Adrenal gland (tissue), 9 donors: ENCODE measurements at regions not wholly inside any gene's neighbourhood (a gene's known extent, or its start where the extent isn't known, plus 50 kb on each side); places are given as distances from the start of the nearest gene placed in this dataset.

Experiments
- DNase-seq, 7 donors: peaks; one replicate each; pipeline ENCODE4 v3.0.0-alpha.2; 2019 to 2020
- H3K27ac ChIP-seq, 5 donors: fragments of 200-600 bp; sonication (generic) in 4 of 5; 1 replicate in 3 of 5; 2 replicates in 2 of 5; pipeline versions ENCODE4 v1.5.1 to v1.8.0; 2016 to 2020; ENCODE audit warnings: mild to moderate bottlenecking in 1 of 5
- H3K27me3 ChIP-seq: fragments of 200-600 bp; 2 replicates; pipeline ENCODE4 v1.8.0; 2021
- H3K36me3 ChIP-seq, 2 donors: fragments of 200-600 bp; replicated peaks in 1 of 2; 1 replicate in 1 of 2; 2 replicates in 1 of 2; pipeline versions ENCODE4 v1.5.1 to v1.8.0; 2018 to 2022
- H3K4me1 ChIP-seq, 2 donors: fragments of 200-600 bp; replicated peaks in 1 of 2; 1 replicate in 1 of 2; 2 replicates in 1 of 2; pipeline versions ENCODE4 v1.5.1 to v1.8.0; 2018 to 2021
- H3K4me3 ChIP-seq, 4 donors: fragments of 200-600 bp; sonication (generic) in 3 of 4; one replicate each; pipeline ENCODE4 v1.5.1; 2016 to 2018
- H3K9me3 ChIP-seq, 3 donors: fragments of 200-600 bp; sonication (generic) in 1 of 3; replicated peaks in 1 of 3; 1 replicate in 2 of 3; 2 replicates in 1 of 3; pipeline versions ENCODE4 v1.5.1 to v1.8.0; 2016 to 2021
- POLR2A ChIP-seq, 2 donors: fragments of 450-650 bp; IDR thresholded peaks; one replicate each; pipeline ENCODE4 v1.6.1; 2017; ENCODE audit warnings: antibody characterized with exemption in 2 of 2, mild to moderate bottlenecking in 2 of 2, moderate library complexity in 1 of 2
- WGBS, 4 donors: extraction: QIAGEN DNeasy Blood & Tissue Kit in 2 of 4; methylation state at CpG; one replicate each; pipeline versions ENCODE4 v1.1.5 to v1.1.7; 2013 to 2017; 5-methylcytosine and 5-hydroxymethylcytosine counted together
- intact Hi-C, 2 donors: fragments of 100-400 bp; cut with DNase I; formaldehyde crosslinking; loops; one replicate each; pipeline versions ENCODE4 v1.14.1 to v1.15.0; 2022 to 2023
- TF ChIP-seq, protein P1 (sequence below), 6 experiments: fragments of 450-650 bp in 4 of 6; fragments of 200-600 bp in 2 of 6; sonication (generic) in 1 of 6; IDR thresholded peaks; 1 replicate in 5 of 6; 2 replicates in 1 of 6; pipeline versions ENCODE4 v1.5.1 to v1.8.0; 2016 to 2021; ENCODE audit warnings: antibody characterized with exemption in 6 of 6, mild to moderate bottlenecking in 2 of 6, moderate library complexity in 1 of 6
- donor health status: healthy with polysubstance abuse.
- donor health status: Bipolar disorder and iron deficiency.
- donor health status: DM: yes; HTN: yes; CAD: no.
- donor health status: DM: no; HTN: no; CAD: no.
- donor health status: DM: no; HTN: no; CAD: no.

DNA sequence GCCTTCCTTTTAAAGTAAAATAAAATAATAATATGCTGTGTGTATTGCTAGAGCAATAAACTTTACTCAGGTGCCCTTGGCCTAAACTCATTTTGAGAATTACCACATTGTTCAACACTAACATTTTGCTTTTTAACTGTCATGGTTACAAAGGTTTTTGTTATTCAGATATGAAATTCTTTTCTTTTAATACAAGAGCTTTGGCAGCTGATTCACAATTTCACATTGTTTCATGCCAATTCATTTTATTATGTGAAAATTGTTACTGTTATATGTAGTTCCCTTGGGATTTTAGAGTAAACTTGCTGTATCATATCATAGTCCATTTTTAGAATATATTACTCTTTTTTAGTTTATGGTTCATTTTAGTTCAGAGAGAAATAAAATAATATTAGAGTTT, 65.8 kb upstream of the ZNF804A start:
- peaks cover 0 to 11% (median 0%) of the 10 kb centered on the region in 3 donors for H3K9me3 ChIP-seq
- TF ChIP-seq, protein P1, sequence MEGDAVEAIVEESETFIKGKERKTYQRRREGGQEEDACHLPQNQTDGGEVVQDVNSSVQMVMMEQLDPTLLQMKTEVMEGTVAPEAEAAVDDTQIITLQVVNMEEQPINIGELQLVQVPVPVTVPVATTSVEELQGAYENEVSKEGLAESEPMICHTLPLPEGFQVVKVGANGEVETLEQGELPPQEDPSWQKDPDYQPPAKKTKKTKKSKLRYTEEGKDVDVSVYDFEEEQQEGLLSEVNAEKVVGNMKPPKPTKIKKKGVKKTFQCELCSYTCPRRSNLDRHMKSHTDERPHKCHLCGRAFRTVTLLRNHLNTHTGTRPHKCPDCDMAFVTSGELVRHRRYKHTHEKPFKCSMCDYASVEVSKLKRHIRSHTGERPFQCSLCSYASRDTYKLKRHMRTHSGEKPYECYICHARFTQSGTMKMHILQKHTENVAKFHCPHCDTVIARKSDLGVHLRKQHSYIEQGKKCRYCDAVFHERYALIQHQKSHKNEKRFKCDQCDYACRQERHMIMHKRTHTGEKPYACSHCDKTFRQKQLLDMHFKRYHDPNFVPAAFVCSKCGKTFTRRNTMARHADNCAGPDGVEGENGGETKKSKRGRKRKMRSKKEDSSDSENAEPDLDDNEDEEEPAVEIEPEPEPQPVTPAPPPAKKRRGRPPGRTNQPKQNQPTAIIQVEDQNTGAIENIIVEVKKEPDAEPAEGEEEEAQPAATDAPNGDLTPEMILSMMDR (IDR thresholded peaks at IDR 0.05) = no peak
- TF ChIP-seq POLR2A (IDR thresholded peaks at IDR 0.05) = no peak
- no peaks in the 10 kb centered on the region for H3K4me1 ChIP-seq
- H3K27ac ChIP-seq = no peak overlapping the region
- intact Hi-C loops = no loop called here
- no peaks in the 10 kb centered on the region for H3K27me3 ChIP-seq
- DNase-seq = no peak
- no peak overlapping the region for H3K4me3 ChIP-seq
- H3K36me3 ChIP-seq = no peaks in the 10 kb centered on the region

DNA sequence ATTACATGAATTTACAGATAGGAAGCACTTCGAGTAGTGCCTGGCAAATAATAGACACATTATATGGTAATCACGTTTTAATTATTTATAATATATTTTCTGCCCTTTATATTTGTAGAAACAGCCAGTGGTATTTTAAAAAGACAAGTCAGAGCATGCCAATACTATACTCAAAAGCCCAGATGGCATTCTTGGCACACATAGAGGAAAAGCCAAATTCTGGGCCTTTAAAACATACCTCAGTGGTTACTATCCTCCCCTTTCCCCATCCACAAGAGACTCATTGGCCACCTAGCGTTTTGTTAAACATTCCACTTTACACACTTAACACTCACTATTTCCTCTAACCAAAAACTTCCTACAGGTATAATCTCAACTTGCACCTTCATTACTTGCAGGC, 63.3 kb upstream of the ZNF804A start:
- intact Hi-C loops = no loop called here
- Histone ChIP-seq H3K27me3 (no peaks in the 10 kb centered on the region), H3K9me3 (no peaks in the 10 kb centered on the region), H3K36me3 (no peaks in the 10 kb centered on the region), H3K27ac (no peak overlapping the region), H3K4me1 (no peaks in the 10 kb centered on the region), H3K4me3 (no peak overlapping the region)
- TF ChIP-seq, protein P1 (IDR thresholded peaks at IDR 0.05) = no peak
- TF ChIP-seq POLR2A (IDR thresholded peaks at IDR 0.05) = no peak
- WGBS, 4 donors = 64 to 71% (median 67%) methylated on average over 3 of the region's 3 CpGs
- DNase-seq = no peak

DNA sequence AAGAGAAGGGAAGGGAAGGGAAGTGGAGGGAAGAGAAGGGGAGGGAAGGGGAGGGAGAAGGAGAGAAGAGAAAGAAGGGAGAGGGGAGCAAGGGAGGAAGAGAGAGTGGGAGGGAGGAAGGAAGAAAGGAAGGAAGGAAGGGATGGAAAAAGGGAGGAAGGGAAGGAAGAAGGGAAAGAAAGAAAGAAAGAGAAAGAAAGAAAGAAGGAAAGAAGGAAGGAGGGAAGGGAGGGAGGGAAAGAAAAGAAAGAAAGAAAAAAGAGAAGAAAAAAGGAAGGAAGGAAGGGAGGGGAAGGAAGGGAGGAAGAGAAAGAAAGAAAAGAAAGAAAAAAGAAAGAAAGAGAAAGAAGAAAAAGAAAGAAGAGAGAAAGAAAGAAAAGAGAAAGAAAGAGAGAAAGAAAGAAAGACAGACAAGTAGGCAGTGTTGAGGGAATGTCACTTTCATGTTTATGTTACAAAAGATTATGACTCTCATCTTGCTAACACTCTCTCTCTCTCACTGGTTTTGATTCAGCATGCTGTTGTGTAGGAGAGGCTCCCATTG, 58.0 kb upstream of the ZNF804A start:
- TF ChIP-seq, protein P1 (IDR thresholded peaks at IDR 0.05) = no peak
- no peak for TF ChIP-seq POLR2A (IDR thresholded peaks at IDR 0.05)
- intact Hi-C loops = no loop called here

DNA sequence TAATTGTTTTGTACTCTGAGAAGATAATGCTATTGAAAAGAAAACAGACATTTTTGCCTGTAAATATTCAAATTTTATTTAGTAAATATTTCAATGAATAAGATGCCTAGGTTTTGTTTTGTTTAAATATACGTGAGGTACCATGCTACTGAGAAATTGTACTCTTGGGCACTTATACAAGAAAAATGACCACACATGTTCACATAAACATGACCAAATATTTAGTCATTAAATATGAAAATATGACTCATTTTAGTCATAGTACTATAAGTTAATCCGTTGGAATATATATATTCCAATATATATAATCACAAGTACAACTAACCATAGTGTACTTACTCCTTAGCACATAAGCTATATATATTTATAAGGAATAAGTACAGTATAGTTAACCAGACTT, 56.7 kb upstream of the ZNF804A start:
- Histone ChIP-seq H3K4me1 (no peaks in the 10 kb centered on the region), H3K27ac (no peak overlapping the region), H3K4me3 (no peak overlapping the region), H3K36me3 (no peaks in the 10 kb centered on the region), H3K9me3 (no peaks in the 10 kb centered on the region), H3K27me3 (no peaks in the 10 kb centered on the region)
- TF ChIP-seq POLR2A (IDR thresholded peaks at IDR 0.05) = no peak
- TF ChIP-seq, protein P1 (IDR thresholded peaks at IDR 0.05) = no peak
- no peak for DNase-seq
- 60 to 80% (median 71%) methylated on average over 2 of the region's 2 CpGs for WGBS, 4 donors
- intact Hi-C loops = no loop called here

More for the DNA sequence above, 58.0 kb upstream of the ZNF804A start:
- Histone ChIP-seq H3K36me3 (no peaks in the 10 kb centered on the region), H3K9me3 (no peaks in the 10 kb centered on the region), H3K4me1 (no peaks in the 10 kb centered on the region), H3K27ac (no peak overlapping the region), H3K27me3 (no peaks in the 10 kb centered on the region), H3K4me3 (no peak overlapping the region)
- no peak for DNase-seq
